NCI-H1105 (cell line): ENCODE measurements at regions not wholly inside any gene's neighbourhood (a gene's known extent, or its start where the extent isn't known, plus 50 kb on each side); places are given as distances from the start of the nearest gene placed in this dataset.

Source experiments
- DNase-seq: peaks from one replicate; lab custom pipeline; 2025; lab: John Stamatoyannopoulos, UW

DNA sequence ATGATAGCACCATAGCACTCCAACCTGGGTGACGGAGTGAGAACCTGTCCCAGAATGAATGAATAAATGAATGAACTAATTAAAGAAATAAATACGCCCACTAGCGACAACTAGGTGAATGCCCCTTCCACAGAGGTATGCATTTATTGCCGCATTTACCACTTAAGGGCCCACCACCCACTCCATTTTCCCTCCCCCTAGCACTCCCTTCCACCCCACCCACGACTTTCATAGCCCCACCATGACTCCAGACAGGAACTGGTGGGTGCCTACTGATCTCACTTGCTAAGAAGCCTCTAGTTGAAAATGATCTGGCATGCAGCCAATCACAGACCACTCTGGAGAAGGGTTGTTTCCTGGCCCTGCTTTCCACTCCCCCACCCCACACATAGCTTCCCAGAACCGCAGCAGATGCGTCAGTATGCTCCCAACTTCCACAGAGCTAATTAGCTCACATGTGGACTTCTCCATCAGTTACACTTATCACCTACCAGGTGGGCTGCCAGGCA is 167.6 kb downstream of the WT1 start:
- DNase-seq, result no peak

- DNase-seq, result no peak
These were observed 161.4 kb downstream of the WT1 start for GRCh38 chr11:32273931-32274330.

DNA sequence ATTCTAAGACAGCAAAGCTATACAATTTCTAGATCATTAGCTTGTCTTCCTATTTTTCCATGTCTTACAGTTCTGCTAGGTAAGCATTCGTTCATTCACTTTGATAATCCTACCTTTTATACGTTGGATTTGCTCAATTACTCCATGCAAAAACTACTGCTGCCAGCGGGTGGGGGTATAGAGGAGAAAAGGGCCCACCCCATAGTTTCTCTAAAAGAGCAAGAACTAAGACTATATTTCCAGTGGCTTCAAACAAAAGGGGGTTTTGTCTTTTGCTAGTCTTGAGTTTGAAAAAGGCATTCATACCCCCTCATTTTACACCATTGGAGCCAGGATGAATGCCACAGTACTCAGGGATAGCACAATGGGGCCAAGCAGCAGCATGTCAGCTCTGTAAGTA is 155.7 kb downstream of the WT1 start:
- DNase-seq, result no peak

DNA sequence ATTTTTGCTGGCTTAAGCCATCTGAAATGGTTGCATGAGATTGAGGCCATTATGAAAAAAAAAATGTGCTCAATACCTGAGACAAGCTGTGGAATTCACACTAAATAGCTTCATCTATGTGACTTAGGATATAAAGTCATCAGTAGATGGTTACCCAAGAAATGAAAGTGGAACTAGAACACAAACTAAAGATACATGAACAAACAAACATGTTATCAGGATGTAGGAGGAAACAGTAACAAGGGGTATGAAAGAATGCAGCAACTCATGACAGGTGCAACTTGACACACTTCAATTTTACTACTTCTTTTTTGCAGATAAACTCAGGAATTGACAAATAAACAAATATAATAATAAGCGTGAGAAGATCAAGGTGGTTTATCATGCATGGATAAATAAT is 155.0 kb downstream of the WT1 start:
- DNase-seq, result no peak

DNA sequence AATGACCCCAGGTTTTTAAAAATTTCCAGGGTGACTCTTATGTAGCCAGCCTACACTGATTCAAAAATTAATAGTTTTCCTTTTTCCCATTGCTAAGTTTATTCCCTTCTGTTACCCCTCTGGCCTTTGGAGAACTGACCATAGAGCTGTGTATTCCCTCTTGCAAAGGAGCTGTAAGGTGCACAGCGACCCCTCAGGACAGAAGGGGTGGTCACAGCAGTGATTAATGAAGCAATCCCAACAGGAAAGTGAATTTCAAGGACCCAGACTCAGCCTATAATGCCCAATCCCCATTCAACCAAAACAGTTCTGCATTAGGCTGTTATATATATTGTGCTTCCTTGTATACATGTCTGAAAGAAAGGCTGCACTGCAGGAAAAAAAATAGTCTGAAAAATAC is 147.1 kb downstream of the WT1 start:
- no peak for DNase-seq

DNA sequence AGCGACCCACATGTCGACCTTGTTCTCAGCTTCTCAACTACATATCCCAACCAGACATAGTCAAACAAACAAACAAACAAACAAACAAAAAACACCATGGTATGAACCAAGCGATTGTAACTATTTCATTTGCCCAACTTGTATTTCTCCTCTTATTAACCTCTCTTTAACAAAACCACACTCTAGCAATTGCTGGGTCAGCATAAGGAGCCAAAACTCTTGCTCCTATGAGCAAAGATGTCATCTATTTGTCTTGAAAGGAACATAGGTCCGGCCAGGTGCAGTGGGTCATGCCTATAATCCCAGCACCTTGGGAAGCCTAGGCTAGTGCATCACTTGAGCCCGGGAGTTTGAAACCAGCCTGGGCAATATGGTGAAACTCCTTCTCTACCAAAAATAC is 145.6 kb downstream of the WT1 start:
- DNase-seq, result no peak

DNA sequence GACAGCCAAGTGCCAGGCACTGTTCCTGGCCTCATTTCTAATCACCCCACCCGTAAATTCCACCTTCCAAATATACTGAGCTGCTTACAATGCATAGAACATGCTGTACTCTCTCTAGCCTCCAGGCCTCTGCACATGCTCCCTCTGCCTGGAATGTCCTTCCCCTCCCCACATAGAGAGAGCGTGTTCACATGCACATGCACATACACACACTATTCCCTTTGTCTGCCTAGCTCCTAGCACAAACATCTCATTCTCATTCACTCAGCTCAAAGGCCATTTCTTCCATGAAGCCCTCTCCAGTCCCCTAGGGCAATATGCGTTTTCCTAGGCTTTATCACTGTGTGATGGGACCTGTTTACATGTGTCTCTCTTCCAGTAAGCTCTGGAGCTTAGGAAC is 144.6 kb downstream of the WT1 start:
- DNase-seq, result no peak

DNA sequence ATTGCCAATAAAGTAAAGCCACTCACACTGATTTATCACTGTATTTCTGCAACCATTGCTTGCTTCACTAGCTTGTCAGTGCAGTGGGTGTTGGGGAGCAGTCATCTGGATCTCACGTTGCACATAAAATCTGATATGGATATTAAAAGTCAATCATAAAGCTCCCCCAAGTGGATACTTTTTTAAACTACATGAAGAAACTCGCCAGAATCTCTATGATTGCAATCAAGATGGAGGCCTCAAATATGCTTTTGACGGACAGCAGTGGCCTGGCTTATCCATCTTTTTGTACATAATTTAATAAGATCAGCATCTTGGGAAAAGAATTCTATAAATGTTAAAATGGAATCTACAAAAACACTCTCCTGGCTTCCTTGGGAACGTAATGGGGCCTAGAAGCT is 137.7 kb downstream of the WT1 start:
- peak; percentile 73 for DNase-seq

DNA sequence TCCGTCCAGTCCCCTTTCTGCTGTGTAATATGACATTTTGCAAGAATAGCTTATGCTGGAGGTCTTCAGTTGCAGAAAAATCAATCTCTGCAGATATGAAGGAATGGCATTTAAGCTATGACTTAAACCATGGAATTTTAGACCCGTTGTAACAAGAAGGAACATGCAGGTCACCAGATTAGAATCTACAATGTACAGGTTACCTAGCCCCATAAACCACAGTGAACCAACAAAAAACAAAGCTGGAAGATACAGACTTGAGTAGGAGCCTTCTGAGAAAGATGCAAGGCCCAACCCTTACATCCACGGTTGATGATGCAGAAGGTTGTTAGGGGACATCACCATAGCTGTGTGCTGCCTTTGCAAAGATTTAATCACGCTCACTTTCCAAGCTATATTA is 132.5 kb downstream of the WT1 start:
- DNase-seq, result no peak

DNA sequence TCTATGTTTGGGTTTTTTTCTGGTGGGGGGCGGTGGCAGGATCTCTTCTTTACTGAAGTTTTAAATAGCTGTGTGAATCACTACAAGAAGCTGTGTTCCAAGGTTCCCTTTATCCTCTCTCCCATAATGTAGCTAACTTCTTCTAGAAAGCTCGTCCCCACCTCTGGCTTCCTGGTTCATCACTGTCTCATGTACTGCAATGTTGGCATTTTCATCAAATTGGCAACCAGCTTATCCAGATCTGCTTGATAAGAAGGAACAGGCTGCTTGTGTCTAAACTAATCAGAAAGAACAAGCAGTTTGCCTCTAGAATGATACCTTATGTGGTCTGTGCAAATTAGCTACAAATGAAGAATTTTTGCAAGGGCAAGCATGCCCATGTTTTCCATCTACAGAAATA is 130.8 kb downstream of the WT1 start:
- DNase-seq, result no peak

GRCh38 chr11:32305460-32305859 is 129.9 kb downstream of the WT1 start:
- no peak for DNase-seq

- DNase-seq, result peak; percentile 52
These were observed 127.9 kb downstream of the WT1 start for GRCh38 chr11:32307471-32307870.

DNA sequence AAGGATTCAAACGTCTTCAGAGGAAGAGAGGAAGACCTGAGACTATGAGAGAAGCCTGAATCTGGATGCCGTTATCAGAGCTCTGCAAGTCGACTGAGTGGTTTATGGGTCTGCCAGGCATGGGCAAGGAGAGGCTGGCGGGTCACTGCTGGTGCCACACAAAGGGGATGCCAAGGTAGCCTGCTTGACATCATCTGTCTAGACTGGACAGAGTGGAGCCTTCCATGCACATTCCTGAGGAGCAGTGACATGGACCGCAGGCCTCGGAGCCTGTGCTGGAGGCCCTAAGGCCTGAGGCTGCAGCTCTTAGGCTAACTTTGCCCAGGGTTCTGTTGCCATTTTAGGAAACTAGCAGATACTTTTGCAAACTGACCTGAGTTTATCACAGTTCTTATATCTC is 127.4 kb downstream of the WT1 start:
- no peak for DNase-seq

DNA sequence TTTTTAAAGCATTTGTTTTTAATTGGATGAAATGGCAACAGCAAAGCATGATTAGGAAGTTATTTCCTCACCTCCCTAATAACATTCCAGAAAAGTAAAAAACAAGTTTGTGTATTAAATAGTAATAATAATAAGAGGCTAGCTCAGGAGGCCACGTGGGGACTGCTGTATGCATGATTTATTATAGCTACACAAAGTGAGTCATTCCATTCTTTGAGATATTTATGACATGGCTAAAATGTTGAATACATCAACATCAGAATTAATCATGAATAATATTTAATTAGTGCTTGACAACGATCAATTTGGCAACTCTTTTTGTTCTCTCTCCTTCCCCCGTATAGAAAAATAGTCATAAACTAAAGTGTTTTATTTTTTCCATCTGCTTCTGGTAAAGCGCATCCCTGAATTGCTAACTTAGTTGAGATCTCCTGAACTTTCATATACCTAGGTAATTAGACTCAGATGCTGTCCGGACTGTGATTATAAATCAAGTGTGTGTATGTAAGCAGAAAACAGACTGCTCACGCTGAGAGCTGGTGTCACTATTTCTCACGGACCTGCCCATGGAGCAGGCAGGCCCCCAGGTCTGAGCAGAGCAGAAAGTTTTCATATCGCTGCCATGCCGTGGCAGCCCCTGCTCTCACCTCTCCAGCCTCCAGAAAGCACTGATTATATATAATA is 125.7 kb downstream of the WT1 start:
- DNase-seq, result peak; percentile 28

- no peak for DNase-seq
These were observed 125.1 kb downstream of the WT1 start for GRCh38 chr11:32310214-32310601.

GRCh38 chr11:32311346-32312065 is 123.8 kb downstream of the WT1 start:
- no peak for DNase-seq

GRCh38 chr11:32312206-32312817 is 123.0 kb downstream of the WT1 start:
- no peak for DNase-seq

DNA sequence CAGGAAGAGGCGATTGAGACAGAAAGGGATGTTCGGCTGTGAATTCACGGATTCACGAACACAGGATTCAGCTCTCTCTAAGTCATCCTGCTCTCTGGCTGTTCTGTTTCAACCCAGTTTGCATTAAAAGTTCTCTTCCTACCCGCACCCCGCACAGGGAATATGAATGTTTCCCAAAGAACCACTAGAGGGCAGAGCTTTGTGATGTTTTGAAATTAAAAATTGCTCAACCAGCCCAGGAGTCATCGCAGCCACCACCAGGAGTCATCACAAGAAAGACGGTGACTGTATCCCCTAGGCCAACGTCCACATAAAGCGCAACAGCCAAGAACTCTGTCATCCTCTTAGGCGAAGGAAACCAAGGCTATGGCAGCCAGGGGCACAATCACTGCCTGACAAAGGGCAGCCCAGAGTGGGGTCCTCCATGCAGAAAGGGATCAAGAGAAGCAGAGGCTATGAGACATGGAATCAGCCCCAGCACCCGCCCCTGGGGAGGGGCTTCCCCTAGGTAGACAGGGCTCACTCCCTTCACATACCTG is 122.4 kb downstream of the WT1 start:
- no peak for DNase-seq

GRCh38 chr11:32313477-32313876 is 121.9 kb downstream of the WT1 start:
- DNase-seq, result no peak

GRCh38 chr11:32315121-32315520 is 120.2 kb downstream of the WT1 start:
- no peak for DNase-seq

DNA sequence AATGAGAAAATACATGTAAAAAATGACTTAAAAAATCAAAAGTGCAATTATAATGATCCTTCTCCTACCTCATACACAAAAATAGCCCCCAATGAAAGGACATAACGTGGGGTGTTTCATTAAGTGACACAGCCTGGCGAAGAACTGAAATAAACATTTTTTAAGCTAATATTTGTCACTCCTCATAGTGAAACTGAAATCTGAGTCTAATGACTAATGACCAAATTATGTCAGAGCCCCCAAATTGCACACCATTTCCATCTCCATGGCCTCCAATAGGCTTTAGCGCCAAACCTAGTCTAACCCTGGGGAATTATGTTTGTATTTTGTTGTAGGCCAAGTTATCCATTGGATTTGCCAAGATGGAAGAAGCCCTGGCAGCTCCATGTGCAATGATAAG is 119.1 kb downstream of the WT1 start:
- no peak for DNase-seq

GRCh38 chr11:32316858-32317642 is 118.3 kb downstream of the WT1 start:
- no peak for DNase-seq
